ENCODE measurements at regions not wholly inside any gene's neighbourhood (a gene's known extent, or its start where the extent isn't known, plus 50 kb on each side); places are given as distances from the start of the nearest gene placed in this dataset.
"Not testable (repeated sequence)": the region's sequence is repeated elsewhere in the genome, so short reads cannot be mapped to it uniquely, and the experiment has no call there.

- no peak for DNase-seq
Observed at GRCh38 chr2:221914334-221914880, 342.3 kb upstream of the EPHA4 start.

GRCh38 chr2:221911890-221912289, 339.8 kb upstream of the EPHA4 start:
- no peak for DNase-seq

- DNase-seq, result no peak
Observed at GRCh38 chr2:221911321-221911720, 339.2 kb upstream of the EPHA4 start.

- no peak for DNase-seq
Observed at GRCh38 chr2:221908518-221908917, 336.4 kb upstream of the EPHA4 start.

GRCh38 chr2:221897718-221898117, 325.6 kb upstream of the EPHA4 start:
- no peak for DNase-seq

DNA sequence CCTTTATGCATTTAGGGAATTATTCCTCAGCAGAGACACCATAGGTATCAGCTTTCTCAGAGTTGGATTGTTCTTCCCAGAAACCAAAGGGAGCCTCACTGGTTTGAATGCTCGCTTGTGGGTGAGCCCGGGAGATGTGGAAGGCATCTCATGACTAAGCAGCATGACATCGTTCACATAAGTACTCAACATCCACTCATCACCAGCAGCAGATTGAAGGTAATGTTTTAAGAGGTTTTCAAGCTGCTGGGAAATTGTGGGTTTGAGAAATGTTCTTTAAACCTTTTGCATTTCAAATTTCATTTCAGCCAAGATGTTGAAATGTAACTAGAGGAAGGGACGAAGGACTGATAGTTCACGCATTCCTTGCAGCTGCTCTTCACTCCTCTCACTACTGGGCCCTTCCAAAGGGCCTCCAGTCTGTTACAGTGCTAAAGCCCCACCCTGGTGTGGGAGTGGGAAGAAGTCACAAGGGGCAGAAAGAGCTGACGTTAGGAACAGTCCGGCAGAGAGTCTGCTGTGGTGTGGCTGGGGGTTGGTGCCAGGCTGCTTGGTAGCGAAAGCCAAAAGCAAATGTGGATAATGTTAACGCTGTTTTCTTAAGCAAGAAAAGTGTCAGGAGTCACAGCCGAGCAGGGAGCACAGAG, 324.5 kb upstream of the EPHA4 start:
- no peak for DNase-seq

DNA sequence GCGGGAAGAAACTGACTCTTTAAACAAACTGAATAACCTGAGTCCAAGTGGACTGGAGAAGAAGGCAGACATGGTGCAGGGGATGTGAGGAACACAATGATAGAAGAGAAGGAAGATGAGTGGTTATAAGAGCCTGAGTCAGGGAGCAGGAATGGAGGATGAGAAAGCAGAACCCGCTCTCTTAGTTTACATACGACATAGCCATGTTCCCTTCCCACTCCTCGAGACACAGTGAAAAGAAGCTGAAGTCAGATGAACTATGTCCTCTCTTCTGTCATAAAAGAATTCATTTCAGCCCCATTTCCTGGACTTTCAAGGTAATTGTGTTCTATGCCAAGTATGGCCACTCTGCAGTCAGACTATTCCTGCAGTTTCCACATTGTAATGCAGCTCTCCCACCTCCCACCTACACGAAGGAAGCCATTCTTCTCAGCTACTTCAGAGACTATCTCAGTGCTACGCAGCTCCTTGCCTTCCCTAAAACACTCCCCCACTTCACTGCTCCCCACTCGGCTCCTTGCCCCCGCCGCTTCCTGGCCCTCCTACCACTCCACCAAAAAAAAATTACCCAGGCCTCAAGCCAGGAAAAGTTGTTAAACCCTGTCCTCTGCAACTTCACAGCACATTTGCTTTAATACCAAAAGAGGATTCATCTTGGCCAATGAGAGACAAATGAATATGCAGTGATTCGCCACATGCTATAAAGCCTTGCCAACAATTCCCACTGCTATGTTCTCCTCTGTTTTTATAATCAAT, 323.4 kb upstream of the EPHA4 start:
- no peak for DNase-seq

DNA sequence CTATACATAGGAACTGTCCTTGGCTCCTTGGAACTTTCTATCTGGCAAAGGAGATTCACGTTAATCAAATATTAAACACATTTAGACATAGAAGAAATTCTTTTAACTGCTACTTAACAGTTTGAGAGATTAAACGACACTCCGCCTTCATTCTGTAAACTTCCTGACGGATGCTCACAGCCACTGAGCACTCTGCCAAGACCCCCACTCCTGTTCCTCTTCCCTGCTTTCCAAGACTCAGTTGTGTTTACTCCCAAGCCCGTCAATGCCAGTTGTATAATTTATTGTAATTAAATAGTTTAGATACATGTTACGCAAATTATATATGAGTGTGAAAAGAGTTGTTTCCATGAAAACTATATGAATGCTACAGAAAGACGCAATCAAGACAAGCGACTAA, 321.4 kb upstream of the EPHA4 start:
- DNase-seq, result no peak

GRCh38 chr2:221892006-221892405, 319.9 kb upstream of the EPHA4 start:
- not testable (repeated sequence) for DNase-seq

DNA sequence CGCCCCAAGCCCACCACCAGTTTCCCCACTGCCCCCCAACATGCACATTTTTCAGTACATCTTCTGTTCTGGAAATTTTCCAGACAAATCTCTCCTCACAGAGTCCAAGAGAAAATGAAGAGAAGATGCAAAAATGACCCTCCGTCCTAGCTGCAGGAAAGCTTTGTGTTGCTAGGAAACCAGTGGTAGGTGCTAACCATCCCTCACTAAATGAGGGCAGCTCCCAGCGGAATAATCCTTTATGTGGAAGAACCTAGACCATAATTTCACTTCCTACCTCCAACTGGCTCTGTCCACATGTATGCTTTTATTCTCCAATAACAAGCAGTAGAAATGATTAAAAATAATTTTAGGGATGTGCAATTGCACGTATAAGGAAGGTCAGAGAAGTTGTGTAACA, 311.9 kb upstream of the EPHA4 start:
- peak in 1 of 2 experiments; percentile 1 for DNase-seq

GRCh38 chr2:221876016-221876415, 303.9 kb upstream of the EPHA4 start:
- no peak for DNase-seq

DNA sequence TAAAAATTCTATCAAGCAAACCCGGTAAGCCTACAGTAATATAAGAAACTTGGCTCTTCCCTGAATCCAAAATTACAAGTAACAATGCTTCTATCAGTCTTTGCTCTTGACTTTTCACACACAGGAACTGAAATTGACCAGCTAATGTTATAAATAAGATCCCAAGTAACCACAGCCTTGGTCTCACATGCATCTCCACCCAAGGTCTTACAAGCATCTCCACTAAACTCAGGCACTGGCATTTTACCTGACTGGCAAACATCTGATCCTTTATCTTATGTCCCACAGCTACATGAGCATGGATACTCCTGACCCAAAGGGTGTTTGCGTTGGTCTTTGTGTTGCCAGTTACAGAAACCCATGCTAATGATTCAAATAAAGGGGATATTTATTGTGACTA, 302.3 kb upstream of the EPHA4 start:
- no peak for DNase-seq

DNA sequence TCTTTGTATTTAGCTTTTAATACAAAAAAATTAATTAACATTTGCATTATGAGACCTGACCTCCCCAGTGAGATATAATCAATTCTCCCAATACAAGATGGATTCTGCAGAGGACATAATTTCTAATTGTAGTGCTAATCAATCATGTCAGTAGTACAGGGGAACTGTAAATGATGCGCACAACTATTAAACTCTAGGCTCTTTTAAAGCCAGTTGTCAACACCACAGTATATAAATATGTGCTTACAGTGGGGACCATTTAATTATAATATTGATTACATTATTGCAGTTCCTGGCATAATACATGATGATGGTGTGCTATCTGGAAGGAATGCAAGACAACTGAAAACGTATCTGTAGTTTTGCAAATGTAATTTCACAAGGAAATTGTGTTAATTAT, 285.6 kb upstream of the EPHA4 start:
- no peak for DNase-seq

GRCh38 chr2:221853297-221853696, 281.2 kb upstream of the EPHA4 start:
- DNase-seq, result no peak

- no peak for DNase-seq
Observed at GRCh38 chr2:221851531-221852045, 279.5 kb upstream of the EPHA4 start.

DNA sequence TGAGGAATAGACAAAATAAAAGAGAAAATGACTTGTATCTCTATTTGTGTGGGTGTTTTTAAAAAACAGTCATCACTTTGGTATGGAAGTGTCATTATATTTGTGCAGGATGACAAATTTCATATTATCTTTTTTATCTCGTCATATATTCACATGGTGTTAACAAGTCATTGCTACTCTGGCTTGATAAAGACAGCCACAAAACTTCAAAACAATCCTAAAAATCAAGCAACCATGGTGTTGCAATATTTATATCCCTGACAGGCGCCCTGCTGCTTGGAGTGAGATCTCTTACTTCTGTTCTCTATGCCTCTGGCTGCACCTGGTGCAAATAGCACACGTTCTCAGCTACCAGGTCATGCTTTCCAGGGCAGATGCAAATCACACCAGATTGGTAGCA, 278.0 kb upstream of the EPHA4 start:
- DNase-seq, result no peak

DNA sequence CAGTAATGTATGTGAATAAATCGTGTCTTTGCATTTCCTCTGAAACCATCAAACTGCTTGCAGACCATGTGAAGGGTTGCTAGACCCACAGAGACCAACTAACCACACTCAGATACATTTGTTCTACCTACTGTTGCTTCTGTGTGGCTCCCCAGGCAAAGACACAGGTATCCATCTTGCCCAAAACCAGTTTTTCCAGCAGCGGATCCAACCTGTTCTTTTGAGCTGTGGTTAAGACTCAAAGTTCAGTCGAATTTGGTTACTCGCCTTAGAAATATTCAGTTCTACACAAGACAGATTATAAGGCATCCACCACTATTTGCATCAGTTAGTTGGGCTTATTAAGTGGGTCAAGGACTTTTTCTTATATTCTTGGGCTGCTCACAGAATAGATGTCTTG, 276.2 kb upstream of the EPHA4 start:
- DNase-seq, result no peak

DNA sequence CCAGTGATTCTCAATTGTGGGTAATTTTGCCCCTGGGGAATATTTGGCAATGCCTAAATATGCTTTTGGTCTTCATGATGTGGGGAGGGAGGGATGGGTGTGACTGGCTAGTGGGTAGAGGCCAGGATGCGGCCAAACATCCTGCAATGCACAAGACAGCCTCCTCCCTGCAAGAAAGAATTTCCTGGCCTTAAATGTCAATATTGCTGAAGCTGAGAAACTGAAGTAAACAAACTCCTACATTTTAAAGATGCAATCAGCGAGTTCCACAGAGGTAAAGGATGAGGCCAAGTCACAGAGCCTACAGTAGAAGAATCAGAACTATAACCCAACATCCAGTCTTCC, 272.9 kb upstream of the EPHA4 start:
- no peak for DNase-seq

- DNase-seq, result no peak
Observed at GRCh38 chr2:221844212-221845020, 272.3 kb upstream of the EPHA4 start.

DNA sequence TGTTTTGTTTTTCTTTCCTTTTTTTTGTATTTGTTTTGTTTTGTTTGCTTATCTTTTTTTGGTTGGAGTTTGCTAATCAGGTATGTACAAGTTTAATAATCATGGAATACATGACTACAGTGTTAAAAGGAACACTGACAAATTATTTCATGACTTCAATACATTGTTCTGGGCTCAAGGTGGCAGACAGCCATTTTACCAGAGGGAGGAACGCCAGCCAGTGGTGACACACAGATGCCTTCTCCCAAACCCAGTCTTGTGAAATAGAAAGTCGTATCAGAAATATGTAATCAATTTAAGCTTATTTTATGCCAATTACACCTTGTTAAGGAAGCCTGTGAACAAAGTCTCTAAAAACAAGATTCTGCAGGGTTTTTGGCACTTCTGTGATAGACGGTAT, 264.0 kb upstream of the EPHA4 start:
- no peak for DNase-seq

DNA sequence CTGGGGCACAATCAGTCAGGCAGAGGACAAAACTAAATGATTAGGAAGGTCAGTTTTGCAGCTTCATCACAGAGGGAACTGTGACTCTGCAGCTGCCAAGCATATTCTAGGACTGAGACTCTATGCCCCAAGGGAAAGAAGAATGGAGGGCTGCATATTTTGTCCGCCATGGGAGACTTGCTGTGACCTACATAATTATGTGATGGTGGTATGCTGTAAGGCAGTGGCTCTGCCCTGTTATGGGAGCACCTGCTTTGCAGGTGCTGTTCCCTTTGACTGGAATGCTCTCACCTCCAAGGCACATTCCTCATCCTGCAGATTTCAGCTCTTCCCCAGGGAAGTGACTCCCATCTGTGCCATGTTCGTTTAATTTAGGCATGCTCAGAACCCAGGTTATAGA, 261.9 kb upstream of the EPHA4 start:
- no peak for DNase-seq

DNA sequence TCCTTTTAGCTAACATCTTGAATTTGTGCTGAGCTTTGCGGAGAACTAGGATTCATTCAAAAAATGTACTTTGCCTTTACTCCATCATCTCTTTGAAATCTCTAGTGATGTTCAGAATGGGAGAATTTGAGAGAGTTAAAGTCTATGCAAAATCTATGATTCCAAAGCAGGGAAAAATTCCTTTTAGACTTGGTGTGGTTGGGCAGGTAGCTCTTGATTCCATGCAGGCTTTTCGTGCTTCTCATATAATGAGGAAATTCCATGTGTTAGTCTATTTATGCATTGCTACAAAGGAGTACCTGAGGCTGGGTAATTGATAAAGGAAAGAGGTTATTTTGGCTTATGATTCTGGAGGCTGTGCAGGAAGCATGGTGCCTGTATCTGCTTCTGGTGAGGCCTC, 258.9 kb upstream of the EPHA4 start:
- DNase-seq, result no peak

DNA sequence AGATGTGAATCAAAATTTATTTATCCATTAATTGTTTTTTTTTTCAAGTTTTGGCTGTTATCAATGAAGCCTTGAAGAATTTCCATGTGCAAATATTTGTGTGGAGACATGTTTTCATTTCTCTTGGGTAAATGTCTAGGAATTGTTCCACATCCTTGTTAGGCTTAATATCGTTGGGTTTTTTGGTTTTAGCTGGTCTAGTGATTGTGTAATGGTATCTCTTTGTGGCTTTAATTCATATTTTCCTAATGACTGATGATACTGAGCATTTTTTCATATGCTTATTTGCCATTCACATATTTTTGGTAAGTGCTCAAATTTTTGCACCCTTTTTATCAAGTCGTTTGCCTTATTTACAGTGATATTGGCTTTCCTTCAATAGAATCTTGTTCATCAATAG, 250.3 kb upstream of the EPHA4 start:
- DNase-seq, result no peak

Measured in NCI-H1930 (cell line).